ENCODE measurements at regions not wholly inside any gene's neighbourhood (a gene's known extent, or its start where the extent isn't known, plus 50 kb on each side); places are given as distances from the start of the nearest gene placed in this dataset.

- no peak for DNase-seq (ENCODE audit: low spot score in 2 of 2)
- Histone ChIP-seq H3K9me3 (no peaks in the 10 kb centered on the region), H3K4me3 (no peak overlapping the region), H3K36me3 (no peaks in the 10 kb centered on the region), H3K27me3 (no peaks in the 10 kb centered on the region), H3K4me1 (peaks cover 0 to 4% of the 10 kb centered on the region in 2 donors), H3K27ac (no peak overlapping the region)
- intact Hi-C loops (cut with DNase I), result no loop called here
- no peak for TF ChIP-seq CTCF (IDR thresholded peaks at IDR 0.05)
These were observed 84.4 kb upstream of the FAM171A1 start for GRCh38 chr10:15455456-15455855.

GRCh38 chr10:15453926-15454325 lies 82.8 kb upstream of the FAM171A1 start:
- no peak overlapping the region for H3K4me3 ChIP-seq
- DNase-seq (ENCODE audit: low spot score in 2 of 2), result no peak

GRCh38 chr10:15453457-15453856 lies 82.4 kb upstream of the FAM171A1 start:
- H3K4me1 ChIP-seq, result peaks cover 0 to 4% of the 10 kb centered on the region in 2 donors
- TF ChIP-seq CTCF (IDR thresholded peaks at IDR 0.05), result no peak
- no peak overlapping the region for H3K27ac ChIP-seq
- DNase-seq (ENCODE audit: low spot score in 2 of 2), result no peak
- intact Hi-C loops (cut with DNase I), result no loop called here
- no peaks in the 10 kb centered on the region for H3K27me3 ChIP-seq
- H3K4me3 ChIP-seq, result no peak overlapping the region
- H3K36me3 ChIP-seq, result no peaks in the 10 kb centered on the region
- no peaks in the 10 kb centered on the region for H3K9me3 ChIP-seq

More at GRCh38 chr10:15453926-15454325, 82.8 kb upstream of the FAM171A1 start:
- peaks cover 0 to 4% of the 10 kb centered on the region in 2 donors for H3K4me1 ChIP-seq
- H3K9me3 ChIP-seq, result no peaks in the 10 kb centered on the region
- H3K36me3 ChIP-seq, result no peaks in the 10 kb centered on the region
- H3K27me3 ChIP-seq, result no peaks in the 10 kb centered on the region
- no peak overlapping the region for H3K27ac ChIP-seq
- intact Hi-C loops (cut with DNase I), result no loop called here
- no peak for TF ChIP-seq CTCF (IDR thresholded peaks at IDR 0.05)

GRCh38 chr10:15452545-15452944 lies 81.5 kb upstream of the FAM171A1 start:
- no peak for DNase-seq (ENCODE audit: low spot score in 2 of 2)
- H3K4me1 ChIP-seq, result peaks cover 0 to 4% of the 10 kb centered on the region in 2 donors
- H3K4me3 ChIP-seq, result no peak overlapping the region
- intact Hi-C loops (cut with DNase I), result no loop called here
- H3K27ac ChIP-seq, result no peak overlapping the region
- no peaks in the 10 kb centered on the region for H3K36me3 ChIP-seq
- TF ChIP-seq CTCF (IDR thresholded peaks at IDR 0.05), result no peak
- H3K9me3 ChIP-seq, result no peaks in the 10 kb centered on the region
- no peaks in the 10 kb centered on the region for H3K27me3 ChIP-seq

GRCh38 chr10:15451137-15452094 lies 80.3 kb upstream of the FAM171A1 start:
- TF ChIP-seq CTCF (IDR thresholded peaks at IDR 0.05), result no peak
- Histone ChIP-seq H3K9me3 (no peaks in the 10 kb centered on the region), H3K4me1 (peaks cover 0 to 4% of the 10 kb centered on the region in 2 donors), H3K4me3 (no peak overlapping the region), H3K36me3 (no peaks in the 10 kb centered on the region), H3K27me3 (no peaks in the 10 kb centered on the region), H3K27ac (no peak overlapping the region)
- intact Hi-C loops (cut with DNase I), result no loop called here
- no peak for DNase-seq (ENCODE audit: low spot score in 2 of 2)
